Ovary (tissue), 3 donors: ENCODE measurements at regions not wholly inside any gene's neighbourhood (a gene's known extent, or its start where the extent isn't known, plus 50 kb on each side); places are given as distances from the start of the nearest gene placed in this dataset.

ENCODE experiments used
- EP300 ChIP-seq: sonication (generic); formaldehyde crosslinking; IDR thresholded peaks from one replicate; pipeline ENCODE4 v1.6.1; 2017; ENCODE audit warnings: antibody characterized with exemption
- TF ChIP-seq, protein P1 (sequence below), 3 donors: fragments of 450-650 bp in 2 of 3; fragments of 200-600 bp in 1 of 3; IDR thresholded peaks; one replicate each; pipeline versions ENCODE4 v1.5.1 to v1.8.0; 2016 to 2022; ENCODE audit warnings: antibody characterized with exemption in 3 of 3, mild to moderate bottlenecking in 1 of 3
- donor health status: DM: no; HTN: no; CAD: no.

DNA sequence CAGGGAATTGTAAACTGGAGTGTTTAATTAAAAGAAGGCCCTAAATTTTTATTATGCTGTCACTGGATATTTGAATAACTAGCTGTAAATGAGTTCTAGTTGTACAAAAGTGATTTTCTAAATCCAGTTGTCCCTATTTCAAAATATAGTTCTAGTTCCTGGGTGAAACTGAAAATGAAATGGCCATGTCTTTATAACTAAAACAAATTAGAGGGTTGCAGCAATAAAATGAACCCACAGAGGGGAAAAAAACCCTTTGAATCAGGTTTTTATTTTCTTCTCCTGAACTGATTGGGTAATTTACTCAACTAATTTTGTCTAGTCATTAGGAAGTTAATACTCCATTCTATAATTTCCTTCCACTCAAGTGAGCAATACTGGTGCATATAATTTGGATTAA is 55.6 kb upstream of the MAP4K3 start:
- TF ChIP-seq, protein P1, sequence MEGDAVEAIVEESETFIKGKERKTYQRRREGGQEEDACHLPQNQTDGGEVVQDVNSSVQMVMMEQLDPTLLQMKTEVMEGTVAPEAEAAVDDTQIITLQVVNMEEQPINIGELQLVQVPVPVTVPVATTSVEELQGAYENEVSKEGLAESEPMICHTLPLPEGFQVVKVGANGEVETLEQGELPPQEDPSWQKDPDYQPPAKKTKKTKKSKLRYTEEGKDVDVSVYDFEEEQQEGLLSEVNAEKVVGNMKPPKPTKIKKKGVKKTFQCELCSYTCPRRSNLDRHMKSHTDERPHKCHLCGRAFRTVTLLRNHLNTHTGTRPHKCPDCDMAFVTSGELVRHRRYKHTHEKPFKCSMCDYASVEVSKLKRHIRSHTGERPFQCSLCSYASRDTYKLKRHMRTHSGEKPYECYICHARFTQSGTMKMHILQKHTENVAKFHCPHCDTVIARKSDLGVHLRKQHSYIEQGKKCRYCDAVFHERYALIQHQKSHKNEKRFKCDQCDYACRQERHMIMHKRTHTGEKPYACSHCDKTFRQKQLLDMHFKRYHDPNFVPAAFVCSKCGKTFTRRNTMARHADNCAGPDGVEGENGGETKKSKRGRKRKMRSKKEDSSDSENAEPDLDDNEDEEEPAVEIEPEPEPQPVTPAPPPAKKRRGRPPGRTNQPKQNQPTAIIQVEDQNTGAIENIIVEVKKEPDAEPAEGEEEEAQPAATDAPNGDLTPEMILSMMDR (IDR thresholded peaks at IDR 0.05), result no peak
- no peak for TF ChIP-seq EP300
